Cortex of kidney (tissue), 1 donor: ENCODE measurements at regions not wholly inside any gene's neighbourhood (a gene's known extent, or its start where the extent isn't known, plus 50 kb on each side); places are given as distances from the start of the nearest gene placed in this dataset.
A peak's percentile ranks its signal among the peaks of the same experiment; 100 is the strongest.

Source experiments
- DNase-seq: peaks from one replicate; lab custom pipeline; 2025; lab: John Stamatoyannopoulos, UW

GRCh38 chr13:84191139-84191538, 308.9 kb upstream of the SLITRK1 start:
- no peak for DNase-seq

DNA sequence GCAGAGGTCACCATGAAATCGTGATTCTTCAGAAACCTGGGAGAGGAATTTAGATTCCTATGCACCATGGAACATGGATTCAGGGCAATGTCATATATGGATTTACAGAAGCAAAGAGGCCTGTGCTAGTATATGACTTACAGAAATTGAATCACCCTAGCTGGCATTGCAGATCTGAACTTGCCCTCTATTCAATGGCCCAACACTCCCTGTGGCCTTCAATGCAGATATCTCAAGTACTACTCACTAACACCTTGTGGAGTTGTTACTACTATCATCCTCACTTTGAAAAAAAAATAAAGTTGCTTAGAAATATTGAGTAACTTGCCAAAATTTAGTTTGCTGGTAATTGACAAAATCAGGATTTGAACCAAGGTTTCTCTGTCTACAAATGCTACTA, 305.4 kb upstream of the SLITRK1 start:
- no peak for DNase-seq

DNA sequence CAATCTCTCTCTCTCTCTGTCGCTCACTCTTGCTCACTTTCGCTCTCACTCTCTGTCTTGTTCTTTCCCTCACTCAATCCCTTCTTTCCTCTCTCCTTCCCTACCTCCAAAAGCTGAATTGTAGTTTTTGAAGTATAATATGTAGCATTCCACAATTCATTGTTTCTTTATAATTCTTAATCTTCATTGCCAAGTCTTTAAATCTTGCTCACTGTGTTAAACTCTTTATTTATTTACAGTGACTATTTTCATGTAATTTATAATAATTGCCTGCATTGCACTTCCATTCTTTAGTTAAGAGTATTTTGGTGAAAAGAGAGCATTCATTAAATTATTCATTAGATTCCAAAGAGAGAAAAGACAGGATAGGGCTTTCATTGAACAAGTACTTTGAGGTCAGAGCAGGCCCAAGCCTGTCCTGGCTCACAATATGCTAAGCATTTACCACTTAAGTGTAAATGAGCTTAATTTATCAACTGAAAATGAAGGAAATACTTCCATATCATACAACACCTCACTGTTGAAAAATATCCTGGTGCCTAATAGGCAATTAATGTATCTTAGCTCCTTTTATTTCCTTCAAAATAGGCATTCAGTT, 257.4 kb upstream of the SLITRK1 start:
- DNase-seq = no peak

DNA sequence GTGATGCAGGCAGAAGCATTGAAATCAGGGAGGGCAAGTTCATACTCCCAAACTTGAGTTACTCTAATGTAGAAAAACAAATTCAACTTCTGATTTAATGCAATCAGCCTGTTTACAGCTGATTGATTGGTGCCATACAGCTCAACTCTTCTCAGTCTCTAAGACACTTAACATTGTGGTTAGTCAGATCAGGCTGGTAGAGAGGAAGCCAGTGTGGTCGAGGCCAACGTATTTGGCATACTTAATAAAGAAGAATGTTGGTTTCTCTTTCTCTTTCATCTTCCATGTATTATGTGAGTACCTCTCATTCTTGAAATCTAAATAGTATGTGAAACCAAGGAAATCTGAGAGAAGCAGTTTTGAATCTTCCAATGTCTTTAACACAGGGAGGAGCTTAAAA, 255.0 kb upstream of the SLITRK1 start:
- DNase-seq = no peak

DNA sequence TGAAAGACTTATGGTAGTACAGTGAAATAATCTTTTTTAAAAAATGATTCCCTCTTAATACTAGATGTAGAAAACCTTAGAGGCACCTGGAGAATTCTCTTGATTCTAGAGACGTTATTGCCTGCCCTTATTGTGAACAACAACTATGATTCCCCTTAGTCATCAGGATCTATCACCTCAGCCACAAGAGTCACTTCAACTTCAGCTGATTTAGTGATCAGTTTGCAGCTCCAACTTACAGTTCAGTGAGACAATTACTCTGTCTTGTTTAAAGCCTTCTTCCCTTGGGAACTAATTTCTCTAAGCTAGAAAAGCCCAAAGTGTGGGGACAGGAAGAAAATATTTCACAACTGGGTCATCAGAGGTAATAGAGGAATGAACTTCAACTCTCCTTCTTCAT, 254.3 kb upstream of the SLITRK1 start:
- DNase-seq = no peak

GRCh38 chr13:84132491-84132890, 250.2 kb upstream of the SLITRK1 start:
- no peak for DNase-seq

DNA sequence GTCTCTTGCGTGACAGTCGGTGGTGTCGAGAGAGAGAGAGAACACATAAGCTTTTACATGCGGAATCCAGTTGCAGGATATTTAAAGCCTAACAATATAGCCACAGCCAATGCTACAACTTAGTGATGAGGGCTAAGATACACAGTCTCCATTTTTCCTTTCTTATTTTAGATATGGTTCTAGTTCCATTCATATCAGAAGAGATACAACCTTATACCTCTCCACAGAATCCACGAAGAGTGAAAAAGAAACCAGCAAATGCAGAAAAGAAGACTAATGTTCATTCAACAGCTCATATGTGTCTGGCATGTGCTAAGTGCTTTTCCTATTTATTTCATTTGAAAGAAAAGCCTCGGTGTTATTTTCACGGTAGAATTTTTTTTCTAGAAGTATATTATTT, 249.0 kb upstream of the SLITRK1 start:
- no peak for DNase-seq

DNA sequence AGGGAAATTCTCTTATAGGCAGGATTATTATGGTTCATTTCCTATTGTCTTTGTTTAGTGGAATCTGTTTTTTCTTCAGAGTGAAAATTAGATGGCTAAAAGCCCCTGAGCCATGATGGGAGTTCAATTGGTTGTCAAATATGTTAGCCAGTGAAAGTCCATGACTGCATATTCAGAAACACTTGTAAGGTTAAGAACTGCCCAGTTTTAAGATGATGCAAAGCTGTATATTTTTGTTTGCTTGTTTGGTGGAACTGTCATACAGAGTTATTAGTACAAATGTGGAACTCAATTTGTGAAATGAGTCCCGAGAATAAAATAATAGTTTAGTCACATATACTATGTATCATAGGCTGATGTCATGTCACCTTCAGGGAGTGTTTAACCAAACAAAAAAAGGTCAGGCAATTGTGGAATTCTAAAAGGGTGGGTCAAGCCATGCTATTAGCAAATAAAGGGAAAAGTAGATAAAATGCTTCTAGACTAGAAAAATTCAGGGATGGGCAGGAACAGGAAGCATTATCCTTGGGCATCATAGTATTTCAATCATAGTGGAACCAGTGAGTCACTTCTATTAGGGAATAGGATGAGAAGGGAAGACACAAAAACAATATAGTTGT, 248.3 kb upstream of the SLITRK1 start:
- no peak for DNase-seq

DNA sequence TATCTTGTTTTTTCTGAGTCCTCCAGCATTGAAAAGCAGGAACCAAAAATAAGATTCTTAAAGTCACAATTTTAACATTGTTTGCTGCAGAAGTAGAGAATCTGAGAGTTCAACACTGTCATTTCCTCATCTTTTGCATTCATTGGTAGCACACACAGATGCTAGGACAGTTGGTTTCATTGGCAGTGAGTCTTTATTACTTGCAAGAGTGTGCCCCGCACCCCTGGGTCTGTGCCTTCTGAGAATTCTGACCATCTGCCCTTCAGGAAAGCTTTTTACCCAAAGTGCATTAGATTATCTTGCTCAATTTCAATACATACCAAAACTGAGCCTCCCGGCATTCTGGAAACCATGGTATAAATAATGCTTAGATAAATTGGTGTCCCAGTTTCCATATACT, 247.7 kb upstream of the SLITRK1 start:
- DNase-seq = no peak

- DNase-seq = no peak
These were observed 245.4 kb upstream of the SLITRK1 start for GRCh38 chr13:84127597-84128128.

DNA sequence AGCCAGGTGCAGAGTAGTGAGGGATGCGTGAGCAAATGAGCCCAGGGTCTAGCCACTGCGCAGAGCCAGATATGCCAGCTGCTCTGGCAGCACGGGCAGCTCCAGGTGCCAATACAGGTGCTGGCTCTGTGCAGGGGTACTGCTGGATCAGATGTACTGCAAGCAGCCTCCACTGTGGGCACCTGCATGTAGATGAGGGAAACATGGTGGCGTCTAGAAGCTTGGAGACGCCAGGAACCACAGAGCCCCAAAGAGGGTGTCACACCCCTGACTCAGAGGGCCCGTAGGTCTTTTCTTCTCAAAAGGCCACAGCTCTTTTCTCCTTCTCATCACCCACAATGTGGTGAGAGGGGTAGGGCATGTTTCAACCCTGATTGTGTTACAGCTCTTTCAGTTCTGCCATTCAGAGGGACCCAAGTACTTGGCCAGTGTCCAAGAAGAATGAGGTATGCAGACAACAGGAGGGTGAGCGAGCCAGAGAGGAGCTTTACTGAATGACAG, 244.4 kb upstream of the SLITRK1 start:
- no peak for DNase-seq

DNA sequence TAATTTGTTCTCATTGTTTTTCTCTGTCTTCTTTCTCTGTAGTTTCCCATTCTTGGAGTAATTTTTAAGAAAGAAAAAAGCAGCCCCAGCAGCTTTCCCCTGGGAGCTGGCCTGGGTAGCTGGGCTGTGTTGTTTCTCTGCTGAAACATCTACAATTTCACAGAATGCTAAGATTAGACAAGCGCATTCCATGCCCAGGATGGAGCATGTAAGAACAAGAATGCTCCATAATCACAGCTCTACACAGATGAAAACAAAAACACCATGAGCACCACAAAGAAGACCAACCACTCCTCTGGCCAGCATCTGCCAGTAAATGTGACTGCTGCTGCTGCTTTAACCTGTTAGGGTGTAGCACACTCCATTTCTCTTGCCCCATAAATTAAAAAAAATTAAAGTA, 239.2 kb upstream of the SLITRK1 start:
- DNase-seq = no peak

DNA sequence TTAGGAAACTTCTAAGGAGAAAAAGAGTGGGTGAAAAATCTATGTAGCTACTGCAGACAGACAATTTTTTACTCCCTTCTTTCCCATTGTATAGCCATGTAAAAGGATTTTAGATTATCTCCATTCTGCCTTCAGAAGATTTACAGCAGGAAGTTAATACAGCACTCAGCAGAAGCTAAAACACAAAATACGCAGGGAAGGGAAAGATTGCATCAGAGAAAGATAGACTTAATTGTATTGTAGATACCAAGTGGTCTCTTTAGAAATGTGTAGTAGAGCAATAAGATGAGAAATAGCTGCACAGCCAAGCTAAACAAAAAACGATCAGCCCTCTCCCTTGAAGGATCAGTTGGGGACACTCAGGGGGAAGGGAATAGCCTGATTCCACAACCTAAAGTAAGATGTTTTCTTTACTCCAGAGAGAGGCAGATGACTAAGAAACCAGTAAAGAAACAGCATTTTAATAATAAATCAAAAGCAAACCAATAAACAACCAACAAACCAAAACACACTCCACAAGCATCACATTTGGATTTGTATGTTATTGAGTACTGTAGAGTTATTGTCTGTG, 236.7 kb upstream of the SLITRK1 start:
- no peak for DNase-seq

DNA sequence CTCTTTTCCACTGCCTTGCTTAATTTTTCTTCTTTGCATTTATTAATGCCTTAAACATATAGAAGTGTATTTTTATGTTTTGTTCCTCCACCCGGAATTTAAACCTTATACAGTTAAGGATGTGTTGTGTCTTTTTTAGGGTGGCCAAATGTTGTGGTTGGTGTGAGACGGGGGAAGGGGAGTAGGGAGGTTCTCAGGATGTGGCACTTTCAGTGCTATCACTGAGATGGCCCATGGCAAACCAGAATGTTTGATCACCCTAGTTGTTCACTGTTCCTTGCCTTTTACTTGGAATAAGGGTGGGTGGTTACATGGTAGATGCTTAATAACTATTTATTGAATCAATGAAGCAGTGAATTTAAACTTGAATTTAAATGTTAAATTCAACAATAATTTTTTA, 216.0 kb upstream of the SLITRK1 start:
- DNase-seq = no peak

DNA sequence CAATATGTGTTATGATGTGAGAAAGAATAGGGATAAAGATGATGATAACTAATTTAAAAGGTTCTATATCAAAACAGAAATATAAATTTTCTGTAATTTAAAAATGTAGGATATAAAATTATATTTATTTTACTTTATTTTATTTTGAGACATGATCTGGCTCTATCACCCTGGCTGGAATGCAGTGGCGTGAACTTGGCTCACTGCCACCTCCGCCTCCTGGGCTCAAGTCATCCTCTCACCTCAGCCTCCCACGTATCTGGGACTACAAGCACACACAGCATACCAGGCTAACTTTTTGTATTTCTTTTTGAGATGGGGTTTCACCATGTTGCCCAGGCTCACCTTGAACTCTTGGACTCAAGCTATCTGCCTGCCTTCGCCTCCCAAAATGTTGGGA, 214.9 kb upstream of the SLITRK1 start:
- no peak for DNase-seq

DNA sequence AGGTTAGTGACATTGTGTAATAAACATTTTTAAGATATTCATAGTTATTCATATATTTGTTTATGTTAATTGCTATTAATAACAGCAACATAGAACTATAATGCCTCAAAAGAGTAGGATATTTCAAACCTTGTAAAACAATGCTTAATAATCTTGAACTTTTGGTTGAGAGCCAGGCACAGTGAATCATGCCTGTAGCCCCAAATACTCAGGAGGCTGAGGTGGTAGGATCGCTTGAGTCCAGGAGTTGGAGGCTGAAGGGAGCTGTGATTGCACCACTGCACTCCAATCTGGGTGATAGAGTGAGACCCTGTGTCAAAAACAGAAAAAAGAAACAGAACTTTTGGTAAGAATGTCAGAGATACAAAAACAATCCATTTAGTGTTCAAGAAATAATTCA, 213.9 kb upstream of the SLITRK1 start:
- no peak for DNase-seq

- no peak for DNase-seq
These were observed 206.7 kb upstream of the SLITRK1 start for GRCh38 chr13:84088996-84089395.

GRCh38 chr13:84086847-84087162, 204.5 kb upstream of the SLITRK1 start:
- no peak for DNase-seq

GRCh38 chr13:84086098-84086846, 204.0 kb upstream of the SLITRK1 start:
- DNase-seq = peak; percentile 4

DNA sequence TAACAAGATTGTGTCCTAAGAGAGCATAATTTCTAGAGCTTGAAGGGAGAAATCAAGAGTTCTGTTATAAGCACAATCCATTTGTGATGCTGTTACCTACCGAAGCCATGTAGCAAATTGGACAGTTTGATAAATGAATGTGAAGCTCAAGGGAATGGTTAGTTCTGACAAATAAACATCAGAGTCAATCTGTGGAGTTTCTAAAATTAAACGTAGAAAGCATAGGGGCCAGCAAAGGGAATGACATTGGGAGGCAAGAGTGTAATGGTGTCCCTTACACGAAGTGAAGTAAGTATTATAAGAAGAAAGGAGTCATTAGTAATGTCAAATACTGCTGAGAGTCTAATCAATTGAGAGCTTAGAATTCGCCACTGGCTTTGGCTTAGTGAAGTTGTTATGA, 200.2 kb upstream of the SLITRK1 start:
- DNase-seq = no peak

DNA sequence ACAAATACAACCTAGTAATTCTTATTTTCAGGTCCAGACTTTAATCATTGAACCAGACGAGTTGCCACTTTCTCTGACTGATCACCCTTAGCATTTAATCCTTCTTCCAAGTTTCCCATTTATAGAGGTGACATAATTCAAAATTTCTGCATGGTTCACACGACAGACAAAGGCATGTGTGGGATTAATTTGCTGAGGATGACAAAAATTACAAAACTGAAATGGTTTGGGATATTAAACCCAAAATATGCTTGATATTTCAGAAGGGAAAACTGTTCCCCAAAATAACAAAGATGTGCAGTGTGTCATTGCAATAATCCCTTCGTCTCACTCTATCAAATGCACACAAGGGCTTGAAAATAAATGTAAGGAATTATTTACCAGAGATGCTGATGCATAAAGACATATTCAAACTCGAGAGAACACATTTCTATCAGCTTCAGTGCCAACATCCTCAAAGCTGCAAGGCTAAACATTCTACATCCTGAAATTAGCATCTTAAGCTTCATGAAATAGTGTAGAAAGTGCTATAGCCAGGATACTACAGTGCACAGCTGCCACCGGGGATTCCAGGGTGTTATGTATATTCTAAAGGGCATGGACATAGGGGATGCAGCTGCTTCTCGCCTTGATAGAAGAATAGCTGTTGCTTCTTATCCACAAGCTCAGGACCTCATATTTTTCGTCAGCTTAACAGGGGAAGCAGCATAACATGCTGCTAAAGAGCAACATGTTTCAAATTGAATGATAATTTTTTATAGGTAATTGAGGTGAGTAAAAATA, 198.7 kb upstream of the SLITRK1 start:
- DNase-seq = no peak

GRCh38 chr13:84077271-84077670, 195.0 kb upstream of the SLITRK1 start:
- DNase-seq = no peak
